NCI-H345 treated with DMSO at 0.1 percent for 48 hours (cell line): ENCODE measurements at regions not wholly inside any gene's neighbourhood (a gene's known extent, or its start where the extent isn't known, plus 50 kb on each side); places are given as distances from the start of the nearest gene placed in this dataset.

Experiments used
- DNase-seq: peaks from one replicate; lab custom pipeline; 2025; ENCODE audit not compliant: unreplicated experiment; lab: John Stamatoyannopoulos, UW

DNA sequence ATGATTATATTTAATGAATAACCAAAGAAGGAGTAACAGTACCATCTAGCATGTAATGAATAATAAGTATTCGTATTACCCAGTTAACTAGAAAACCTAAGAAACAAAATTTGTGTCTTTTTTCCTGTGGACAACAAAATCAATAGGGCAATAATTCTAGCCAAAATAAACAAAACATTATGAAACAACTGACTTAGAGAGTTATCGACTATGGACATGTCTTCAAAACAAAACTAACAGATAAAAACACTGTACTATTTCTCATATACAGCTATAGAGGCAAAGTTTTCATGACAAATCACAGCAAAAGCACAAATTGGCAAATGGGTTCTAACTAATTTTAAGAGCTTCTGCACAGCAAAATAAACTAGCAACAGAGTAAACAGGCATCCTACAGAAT, 224.1 kb downstream of the ALX1 start:
- DNase-seq: no peak

DNA sequence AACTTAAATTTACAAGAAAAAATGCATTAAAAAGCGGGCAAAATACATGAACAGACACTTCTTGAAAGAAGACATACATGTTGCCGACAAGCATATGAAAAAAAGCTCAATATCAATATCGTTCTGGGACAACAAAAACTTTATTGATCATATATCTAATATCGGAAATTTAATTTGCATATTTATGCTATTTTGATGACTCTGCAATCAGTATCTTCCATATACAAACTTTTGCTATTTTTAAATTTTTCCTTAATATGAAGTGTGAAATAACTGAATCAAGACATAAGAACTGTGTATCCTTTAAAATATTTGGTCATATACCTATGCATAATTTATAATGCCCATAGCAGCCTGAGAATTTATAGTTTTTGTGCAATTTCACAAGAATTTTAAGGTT, 224.6 kb downstream of the ALX1 start:
- no peak for DNase-seq

GRCh38 chr12:85507456-85507855, 227.4 kb downstream of the ALX1 start:
- no peak for DNase-seq

DNA sequence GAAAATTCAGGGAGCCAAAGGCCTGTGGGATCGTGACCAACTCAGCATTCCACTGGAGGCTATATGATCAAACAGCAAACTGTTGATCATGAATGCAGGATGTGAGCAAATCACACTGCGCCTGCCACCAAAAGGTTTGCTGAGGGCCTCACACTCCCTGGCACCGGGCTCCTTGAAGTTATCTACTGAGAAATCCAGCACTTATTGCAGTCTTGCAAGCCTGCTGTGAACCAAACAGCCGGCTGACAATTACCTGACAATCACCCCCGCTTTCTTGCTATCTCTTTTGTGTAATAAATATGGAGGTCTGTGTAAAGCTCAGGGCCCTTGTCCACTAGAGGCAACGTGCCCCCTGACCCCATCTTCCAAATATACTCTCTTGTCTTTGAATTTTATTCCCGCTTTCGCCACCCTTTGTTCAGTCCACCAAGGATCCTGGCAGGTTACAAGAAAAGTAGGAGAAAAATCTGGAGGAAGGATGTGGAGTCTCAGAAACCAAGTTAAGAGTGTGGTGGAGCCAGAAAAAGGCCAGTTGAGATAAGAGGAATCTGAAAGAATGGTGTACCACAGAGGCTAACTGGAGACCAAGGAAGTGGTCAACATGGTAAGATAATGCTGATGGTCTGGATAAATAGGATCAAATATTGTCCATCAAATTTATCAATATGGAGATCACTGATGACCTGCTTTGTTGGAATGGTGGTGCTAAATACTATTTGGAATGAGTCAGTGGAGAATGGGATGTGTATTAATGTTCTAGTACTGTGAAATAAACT, 229.2 kb downstream of the ALX1 start:
- no peak for DNase-seq

DNA sequence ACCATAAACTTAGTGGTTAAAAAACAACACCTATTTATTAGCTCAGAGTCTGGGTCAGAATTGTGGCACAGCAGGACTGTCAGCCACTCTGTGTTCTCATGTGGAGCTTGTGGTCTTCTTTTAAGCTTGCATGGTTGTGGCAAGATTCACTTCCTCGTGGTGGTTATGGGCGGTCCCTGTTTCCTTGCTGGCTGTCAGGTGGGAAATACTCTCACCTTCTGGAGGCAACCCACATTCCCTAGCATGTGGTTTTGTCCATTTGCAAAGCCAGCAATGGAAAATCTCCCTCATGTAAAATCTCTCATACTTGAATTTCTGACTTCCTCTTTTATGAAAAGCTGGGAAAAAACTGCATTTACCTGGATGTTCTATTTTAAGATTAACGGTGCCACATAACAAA, 229.8 kb downstream of the ALX1 start:
- no peak for DNase-seq

DNA sequence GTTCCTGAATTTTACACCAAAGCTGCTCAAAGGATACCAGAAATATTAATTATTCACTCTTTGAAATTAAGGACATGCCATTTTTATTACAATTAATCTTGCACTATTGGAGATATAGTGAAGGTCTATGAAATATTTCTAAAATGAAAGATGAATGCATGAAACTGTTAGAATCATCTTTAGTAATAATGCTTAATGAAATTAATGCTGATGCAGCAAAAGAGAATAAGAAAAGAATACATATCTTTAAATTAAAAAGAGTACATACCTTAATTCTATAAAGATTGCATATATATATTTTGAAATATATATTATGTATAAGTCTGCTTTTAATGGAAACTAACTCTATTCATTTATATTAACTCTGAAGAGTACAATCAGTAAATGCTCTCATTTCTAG, 236.0 kb downstream of the ALX1 start:
- no peak for DNase-seq

DNA sequence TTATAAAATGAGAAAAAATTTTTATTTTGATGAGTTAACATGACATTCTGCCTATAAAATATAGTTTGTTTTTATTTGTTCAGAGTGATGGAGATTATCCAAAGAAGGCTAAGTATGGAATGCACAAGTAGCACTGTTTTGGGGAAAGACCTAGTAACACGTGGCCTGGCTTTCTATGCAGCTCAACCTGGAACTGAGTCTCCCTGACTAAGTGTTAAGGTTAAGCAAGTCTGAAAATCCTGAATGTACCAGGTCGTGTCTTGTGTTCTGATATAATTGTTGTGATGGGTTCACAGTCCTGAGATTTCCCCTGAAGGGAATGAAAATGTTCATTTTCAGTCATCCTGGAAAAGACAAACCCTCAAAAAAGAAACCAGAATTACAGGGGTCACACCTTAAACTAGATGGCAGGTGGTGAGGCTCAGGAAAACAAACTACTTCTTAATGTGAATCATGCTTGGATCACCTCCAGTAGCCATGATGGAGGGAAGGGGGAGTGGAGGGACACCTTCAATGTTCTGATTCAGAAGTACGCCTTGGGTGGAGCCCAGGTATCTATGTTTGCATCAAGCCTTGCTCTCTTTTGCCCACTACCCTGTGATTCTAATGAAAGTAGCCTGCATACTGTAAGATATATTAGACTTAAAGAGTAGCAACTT, 236.8 kb downstream of the ALX1 start:
- no peak for DNase-seq

DNA sequence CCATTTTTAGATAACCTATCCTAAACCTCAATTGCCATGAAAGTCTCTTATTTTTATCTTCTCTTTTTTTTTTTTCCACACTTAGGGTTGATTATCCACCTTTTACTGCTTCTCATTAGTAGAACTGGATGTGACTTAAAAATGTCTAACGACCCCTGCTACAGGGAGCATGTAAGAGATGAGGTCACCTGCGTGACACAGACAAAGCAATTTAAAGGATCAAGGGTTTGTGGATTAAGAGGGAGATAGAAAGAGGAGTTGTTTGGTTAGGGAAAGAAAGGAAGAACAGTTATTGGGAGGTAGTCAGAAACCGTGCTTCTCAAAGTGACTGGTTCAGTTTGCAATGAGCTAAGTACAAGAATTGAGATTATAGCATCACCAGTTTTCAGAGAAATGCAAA, 239.1 kb downstream of the ALX1 start:
- no peak for DNase-seq

DNA sequence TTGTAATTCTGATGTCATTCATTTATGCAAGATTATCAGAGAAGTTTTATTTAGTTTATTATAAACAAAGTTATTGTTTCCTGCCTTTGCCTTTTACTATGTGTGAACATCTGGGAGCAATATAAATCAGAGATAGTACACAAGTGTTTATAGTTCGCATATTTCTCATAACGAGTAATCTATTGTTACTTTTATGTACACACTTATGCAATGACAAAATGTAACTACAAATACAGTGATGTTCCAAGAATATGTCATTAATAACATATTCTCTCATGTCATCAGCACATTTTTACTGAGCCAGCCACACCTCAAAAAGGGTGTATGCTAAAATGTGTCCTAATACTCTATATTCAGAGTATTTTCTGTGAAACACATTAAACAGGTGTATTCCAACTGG, 243.2 kb downstream of the ALX1 start:
- no peak for DNase-seq

GRCh38 chr12:85527192-85527591, 247.2 kb downstream of the ALX1 start:
- DNase-seq: no peak

DNA sequence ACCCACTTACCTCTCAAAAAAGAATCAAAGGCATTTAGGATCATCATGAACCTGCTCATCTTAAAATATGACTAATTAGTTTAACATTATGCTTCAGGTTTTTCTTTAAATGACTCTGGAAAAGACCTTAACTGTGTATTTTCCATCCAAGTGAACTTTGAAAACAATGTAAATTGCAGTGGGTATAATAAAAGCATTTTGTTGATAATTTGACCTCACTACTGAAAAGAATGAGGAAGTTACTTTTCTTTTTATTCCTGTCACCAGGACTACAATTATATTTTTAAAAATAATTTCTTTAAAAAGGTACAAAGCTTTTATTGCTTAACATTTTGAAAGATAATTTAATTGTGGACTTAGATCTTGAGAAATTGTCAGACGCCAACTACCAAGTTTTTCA, 249.9 kb downstream of the ALX1 start:
- no peak for DNase-seq

DNA sequence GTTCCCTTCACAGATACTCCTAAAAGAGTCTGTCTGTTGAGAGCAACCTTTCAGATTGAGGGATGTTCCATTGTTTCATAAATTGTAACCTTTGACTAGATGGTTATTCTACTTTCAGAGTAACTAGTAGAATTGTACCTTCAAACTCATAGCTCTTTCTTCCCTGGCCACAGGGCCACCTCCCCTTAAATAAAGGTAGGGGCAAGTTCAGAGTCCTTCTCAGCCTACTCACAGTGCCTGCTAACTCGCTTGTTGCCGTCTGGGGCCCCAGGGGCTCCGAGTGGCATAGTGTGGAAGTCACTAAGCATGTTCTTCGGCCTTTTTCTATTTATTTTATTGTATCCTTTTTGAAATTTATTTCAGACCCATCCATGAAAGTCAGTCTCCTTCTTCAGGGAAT, 250.4 kb downstream of the ALX1 start:
- no peak for DNase-seq

- DNase-seq: no peak
These were observed 251.3 kb downstream of the ALX1 start for GRCh38 chr12:85531341-85531740.

- DNase-seq: no peak
These were observed 269.6 kb downstream of the ALX1 start for GRCh38 chr12:85549640-85550039.

- DNase-seq: no peak
These were observed 270.9 kb downstream of the ALX1 start for GRCh38 chr12:85550924-85551323.

GRCh38 chr12:85552461-85552860, 272.4 kb downstream of the ALX1 start:
- DNase-seq: no peak

DNA sequence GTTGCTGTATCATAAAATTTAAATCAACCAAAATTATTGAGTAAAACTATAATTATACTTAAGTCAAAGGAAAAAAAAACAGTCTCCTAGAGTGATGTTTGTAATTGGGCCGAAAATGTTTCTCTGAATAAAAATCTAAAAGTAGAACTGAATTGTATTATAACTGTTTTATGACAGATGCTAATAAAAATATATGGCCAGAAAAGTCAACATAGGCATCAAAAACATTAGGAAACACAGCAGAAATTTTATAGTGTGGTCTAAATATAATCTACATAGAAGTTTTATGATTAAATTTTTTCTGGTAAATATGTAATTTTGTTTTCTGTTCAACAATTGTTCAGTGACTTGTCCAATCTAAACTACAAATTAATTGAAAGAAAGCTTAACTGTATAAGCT, 277.8 kb downstream of the ALX1 start:
- DNase-seq: no peak

GRCh38 chr12:85558684-85559083, 277.5 kb downstream of the RASSF9 start:
- DNase-seq: no peak

DNA sequence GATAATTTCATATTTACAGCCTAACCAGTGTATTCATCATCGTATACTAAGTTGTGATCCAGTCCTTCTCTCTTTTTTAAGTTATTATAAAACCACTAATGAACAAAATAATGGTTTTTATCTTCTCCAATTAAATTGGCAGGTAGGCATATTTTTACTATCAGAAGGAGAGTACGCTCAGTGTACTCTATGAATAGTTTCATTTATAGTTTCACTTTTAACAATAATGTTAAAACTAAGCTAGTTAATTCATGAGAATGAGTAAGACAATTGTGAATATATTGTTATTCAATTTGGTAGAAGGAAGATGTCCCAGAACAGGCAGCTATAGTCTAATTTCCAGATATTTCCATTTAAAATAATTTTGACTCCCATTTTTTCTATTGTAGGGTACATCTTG, 277.1 kb downstream of the RASSF9 start:
- no peak for DNase-seq

DNA sequence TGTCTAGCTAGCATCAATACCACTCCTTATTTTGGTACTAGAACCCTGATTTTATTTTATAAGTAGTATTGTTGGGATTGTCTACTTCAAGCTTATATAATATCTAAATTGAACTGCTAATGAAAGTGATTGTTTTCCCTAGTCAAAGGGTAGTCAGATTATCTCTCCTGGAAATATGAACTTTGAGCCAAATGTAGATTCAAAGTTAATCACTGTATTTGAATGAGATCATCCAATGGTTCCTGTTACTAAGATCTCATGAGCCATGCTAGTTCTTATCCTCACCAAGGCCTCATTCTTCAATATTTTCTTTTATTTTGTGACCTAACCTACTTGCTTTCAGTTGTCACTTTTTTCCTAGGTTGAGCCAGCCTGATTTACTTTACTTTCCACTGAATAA, 276.7 kb downstream of the RASSF9 start:
- no peak for DNase-seq

- DNase-seq: no peak
These were observed 273.4 kb downstream of the RASSF9 start for GRCh38 chr12:85562765-85563164.

GRCh38 chr12:85564786-85565185, 271.4 kb downstream of the RASSF9 start:
- no peak for DNase-seq
